Lower lobe of right lung (tissue), 2 donors: ENCODE measurements at regions not wholly inside any gene's neighbourhood (a gene's known extent, or its start where the extent isn't known, plus 50 kb on each side); places are given as distances from the start of the nearest gene placed in this dataset.

Source experiments
- ATAC-seq, 2 donors: fragments of 200-7000 bp; cut with Tn5 transposase; one replicate each; pipeline ENCODE4 v1.9.1; 2020 to 2022; ENCODE audit warnings: mild to moderate bottlenecking in 2 of 2, moderate library complexity in 2 of 2
- DNase-seq: peaks from one replicate; pipeline ENCODE4 v3.0.0-alpha.2; 2020
- H3K27ac ChIP-seq: fragments of 200-600 bp; one replicate; pipeline ENCODE4 v1.8.0; 2022
- H3K27me3 ChIP-seq: fragments of 200-600 bp; one replicate; pipeline ENCODE4 v1.8.0; 2022; ENCODE audit warnings: low read depth
- H3K36me3 ChIP-seq: fragments of 200-600 bp; one replicate; pipeline ENCODE4 v1.8.0; 2022; ENCODE audit warnings: mild to moderate bottlenecking
- H3K4me1 ChIP-seq: fragments of 200-600 bp; one replicate; pipeline ENCODE4 v1.8.0; 2022
- H3K4me3 ChIP-seq: fragments of 200-600 bp; one replicate; pipeline ENCODE4 v1.8.0; 2022; ENCODE audit warnings: mild to moderate bottlenecking
- H3K9me3 ChIP-seq: fragments of 200-600 bp; one replicate; pipeline ENCODE4 v1.8.0; 2022
- intact Hi-C: fragments of 100-400 bp; cut with DNase I; formaldehyde crosslinking; loops from one replicate; pipeline ENCODE4 v1.11.0; 2022
- TF ChIP-seq, protein P1 (sequence below): fragments of 200-600 bp; IDR thresholded peaks from one replicate; pipeline ENCODE4 v1.8.0; 2022; ENCODE audit warnings: antibody characterized with exemption, mild to moderate bottlenecking
- donor health status: DM: no; HTN: yes; CAD: no; lungs with severe emphysema.

DNA sequence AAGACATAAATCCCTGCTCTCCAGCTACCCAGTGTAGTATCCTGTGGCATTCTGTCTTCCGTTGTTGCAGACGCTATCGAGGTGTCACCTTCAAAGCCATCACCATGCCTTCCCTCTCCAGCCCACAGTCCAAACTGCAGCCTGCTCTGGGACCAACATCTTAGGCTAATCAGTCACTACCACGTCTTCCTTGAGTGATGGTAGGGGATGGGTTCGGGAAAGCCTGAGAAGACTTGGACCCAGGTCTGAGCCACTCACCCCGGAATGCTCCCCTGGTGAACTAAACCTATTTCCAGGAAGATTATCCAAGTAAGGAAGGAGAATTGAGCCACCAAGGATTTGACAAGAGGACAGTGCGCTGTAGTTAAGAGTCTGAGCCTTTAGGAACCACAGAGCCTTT is 52.9 kb upstream of the IRX1 start:
- H3K27ac ChIP-seq: no peak overlapping the region
- no peak overlapping the region for H3K4me3 ChIP-seq
- H3K36me3 ChIP-seq: no peaks in the 10 kb centered on the region
- no peaks in the 10 kb centered on the region for H3K9me3 ChIP-seq
- intact Hi-C loops: no loop called here
- ATAC-seq: no peak
- DNase-seq: no peak
- no peaks in the 10 kb centered on the region for H3K4me1 ChIP-seq
- H3K27me3 ChIP-seq: no peaks in the 10 kb centered on the region
- TF ChIP-seq, protein P1, sequence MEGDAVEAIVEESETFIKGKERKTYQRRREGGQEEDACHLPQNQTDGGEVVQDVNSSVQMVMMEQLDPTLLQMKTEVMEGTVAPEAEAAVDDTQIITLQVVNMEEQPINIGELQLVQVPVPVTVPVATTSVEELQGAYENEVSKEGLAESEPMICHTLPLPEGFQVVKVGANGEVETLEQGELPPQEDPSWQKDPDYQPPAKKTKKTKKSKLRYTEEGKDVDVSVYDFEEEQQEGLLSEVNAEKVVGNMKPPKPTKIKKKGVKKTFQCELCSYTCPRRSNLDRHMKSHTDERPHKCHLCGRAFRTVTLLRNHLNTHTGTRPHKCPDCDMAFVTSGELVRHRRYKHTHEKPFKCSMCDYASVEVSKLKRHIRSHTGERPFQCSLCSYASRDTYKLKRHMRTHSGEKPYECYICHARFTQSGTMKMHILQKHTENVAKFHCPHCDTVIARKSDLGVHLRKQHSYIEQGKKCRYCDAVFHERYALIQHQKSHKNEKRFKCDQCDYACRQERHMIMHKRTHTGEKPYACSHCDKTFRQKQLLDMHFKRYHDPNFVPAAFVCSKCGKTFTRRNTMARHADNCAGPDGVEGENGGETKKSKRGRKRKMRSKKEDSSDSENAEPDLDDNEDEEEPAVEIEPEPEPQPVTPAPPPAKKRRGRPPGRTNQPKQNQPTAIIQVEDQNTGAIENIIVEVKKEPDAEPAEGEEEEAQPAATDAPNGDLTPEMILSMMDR: no peak

DNA sequence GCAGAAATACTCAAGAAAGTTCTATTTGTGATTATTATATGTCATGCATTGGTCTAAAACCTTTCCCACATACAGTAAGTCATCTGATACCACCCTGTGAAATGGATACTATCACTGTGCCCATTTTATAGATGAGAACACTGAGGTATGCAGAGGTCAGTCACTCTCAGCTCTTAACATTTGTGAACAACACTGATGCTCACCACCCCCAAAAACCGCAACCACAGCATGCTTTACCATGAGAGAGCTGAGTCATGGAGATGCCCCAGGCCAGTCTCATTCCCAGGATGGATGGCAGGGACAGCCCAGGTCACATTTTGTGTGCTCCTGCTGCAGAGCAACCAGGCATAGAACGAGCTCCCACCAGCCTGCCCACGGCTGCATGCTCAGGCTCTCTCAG is 53.5 kb upstream of the IRX1 start:
- no peak overlapping the region for H3K27ac ChIP-seq
- H3K4me3 ChIP-seq: no peak overlapping the region
- no peaks in the 10 kb centered on the region for H3K27me3 ChIP-seq
- no peaks in the 10 kb centered on the region for H3K9me3 ChIP-seq
- H3K36me3 ChIP-seq: no peaks in the 10 kb centered on the region
- intact Hi-C loops: no loop called here
- no peak for DNase-seq
- ATAC-seq: no peak
- TF ChIP-seq, protein P1: no peak
- H3K4me1 ChIP-seq: no peaks in the 10 kb centered on the region

DNA sequence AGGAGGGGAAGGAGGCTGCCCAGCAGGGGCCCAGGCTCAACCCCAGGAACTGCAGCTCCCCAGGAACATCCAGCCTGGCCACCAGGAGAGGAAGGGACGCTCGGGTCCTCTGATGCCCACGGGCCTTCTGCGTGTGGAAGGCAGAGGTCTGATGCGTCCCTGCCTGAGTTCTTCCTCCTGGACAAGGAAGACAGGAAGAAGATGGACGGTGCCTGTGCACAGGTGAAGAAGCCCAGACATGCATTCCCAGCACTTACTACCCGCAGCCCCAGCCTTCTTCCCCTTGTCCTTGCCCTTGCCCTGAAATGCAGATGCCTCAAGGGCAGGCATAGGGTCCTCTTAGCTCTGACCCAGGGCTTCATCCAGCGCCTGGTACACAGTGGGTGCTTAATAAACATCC is 56.7 kb upstream of the IRX1 start:
- Histone ChIP-seq H3K4me1 (no peaks in the 10 kb centered on the region), H3K27me3 (no peaks in the 10 kb centered on the region), H3K4me3 (no peak overlapping the region), H3K9me3 (no peaks in the 10 kb centered on the region), H3K36me3 (no peaks in the 10 kb centered on the region), H3K27ac (no peak overlapping the region)
- intact Hi-C loops: no loop called here
- TF ChIP-seq, protein P1: no peak
- DNase-seq: no peak
- no peak for ATAC-seq

DNA sequence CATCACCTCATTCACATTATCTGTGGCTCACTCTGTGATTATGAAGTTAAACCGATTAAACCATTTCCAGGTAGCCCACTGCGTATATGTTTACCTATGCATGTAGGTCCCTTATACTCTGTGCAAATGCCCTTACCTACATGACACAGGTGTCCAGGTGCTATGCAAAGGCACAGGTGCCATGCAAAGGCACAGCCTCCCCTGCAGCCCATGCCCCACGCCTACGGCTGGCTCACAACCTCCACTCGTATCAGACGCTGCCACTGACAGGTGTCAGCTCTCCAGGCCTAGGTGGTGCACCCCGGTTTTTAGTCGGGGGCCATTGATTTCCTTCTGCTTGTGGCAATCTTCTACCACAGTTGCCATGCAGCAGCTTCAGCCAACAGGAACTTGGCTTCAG is 57.7 kb upstream of the IRX1 start:
- Histone ChIP-seq H3K27me3 (no peaks in the 10 kb centered on the region), H3K4me1 (no peaks in the 10 kb centered on the region), H3K4me3 (no peak overlapping the region), H3K36me3 (no peaks in the 10 kb centered on the region), H3K9me3 (no peaks in the 10 kb centered on the region), H3K27ac (no peak overlapping the region)
- ATAC-seq (no peak), DNase-seq (no peak)
- TF ChIP-seq, protein P1: no peak
- intact Hi-C loops: no loop called here

DNA sequence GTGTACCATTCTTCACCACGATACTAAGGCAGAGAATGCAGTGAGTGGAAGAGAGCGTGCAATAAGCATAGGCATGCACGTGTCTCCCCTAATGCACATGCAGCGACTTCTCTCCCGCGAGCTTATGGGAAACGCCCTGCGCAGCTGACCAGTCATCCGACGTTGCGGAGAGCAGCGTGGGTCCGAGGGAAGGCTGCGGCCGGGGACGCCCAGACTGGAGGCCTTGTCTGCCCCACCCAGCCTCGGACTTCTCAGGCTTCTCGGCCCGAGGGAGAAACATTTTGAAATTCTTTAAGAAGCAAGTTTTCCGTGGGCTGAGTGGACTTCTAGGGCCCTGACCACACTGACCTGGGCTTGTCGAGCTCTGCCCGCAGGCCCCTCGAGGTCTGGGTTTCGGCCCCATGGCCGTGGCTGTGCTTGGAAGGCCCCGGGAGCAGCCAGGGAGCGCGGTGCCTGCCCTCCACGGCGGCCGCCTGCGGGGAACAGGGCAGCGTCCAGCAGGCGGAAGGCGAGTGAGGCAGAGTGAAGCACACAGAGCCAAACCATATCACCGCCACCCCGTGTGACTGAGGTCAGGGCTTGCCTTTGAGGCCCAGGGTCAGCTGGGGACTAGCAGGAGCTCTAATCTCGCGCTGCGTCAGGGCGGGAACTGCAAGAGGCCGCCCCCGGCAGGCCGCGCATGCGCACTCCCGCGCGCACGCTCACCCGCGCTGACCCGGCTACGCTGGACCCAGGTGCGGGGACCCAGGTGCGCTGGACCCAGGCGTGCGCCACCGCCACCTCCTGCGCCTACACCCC is 60.0 kb upstream of the IRX1 start:
- no peak for DNase-seq
- Histone ChIP-seq H3K4me3 (no peak overlapping the region), H3K9me3 (no peaks in the 10 kb centered on the region), H3K27ac (no peak overlapping the region), H3K27me3 (no peaks in the 10 kb centered on the region), H3K4me1 (no peaks in the 10 kb centered on the region), H3K36me3 (no peaks in the 10 kb centered on the region)
- ATAC-seq: no peak
- TF ChIP-seq, protein P1: no peak
- intact Hi-C loops: no loop called here
